ENCODE measurements at regions not wholly inside any gene's neighbourhood (a gene's known extent, or its start where the extent isn't known, plus 50 kb on each side); places are given as distances from the start of the nearest gene placed in this dataset.

- TF ChIP-seq EZH2phosphoT487 (IDR thresholded peaks at IDR 0.05; ENCODE audit: borderline replicate concordance, low read depth, low read length): no peak
- TF ChIP-seq CTCF (conservative IDR thresholded peaks at IDR 0.05; ENCODE audit: low read length): no peak
- Histone ChIP-seq H3K79me2 (ENCODE audit: insufficient read depth, low read depth, low read length) (no peaks in the 10 kb centered on the region), H3K4me2 (ENCODE audit: low read length) (no peak overlapping the region), H3K4me3 (ENCODE audit: low read depth, low read length, poor library complexity, severe bottlenecking) (no peak overlapping the region), H3K27ac (ENCODE audit: low read depth, low read length, poor library complexity, severe bottlenecking) (no peak overlapping the region), H3K9me2 (ENCODE audit: insufficient read depth, low read length) (no peaks in the 10 kb centered on the region), H2AFZ (ENCODE audit: low read length) (no peak overlapping the region), H3K4me1 (ENCODE audit: insufficient read depth, low read length, poor library complexity, severe bottlenecking) (no peaks in the 10 kb centered on the region), H3K9me3 (ENCODE audit: low read length) (no peaks in the 10 kb centered on the region), H4K20me1 (ENCODE audit: insufficient read depth, low read length) (no peaks in the 10 kb centered on the region), H3K36me3 (ENCODE audit: insufficient read depth, low read length) (no peaks in the 10 kb centered on the region)
- POLR2A ChIA-PET: interaction anchor here (1.3 kb wide), 1 partner anchor 9 kb away, joined by 7 read pairs; no protein-coding TSS in a partner anchor
- CTCF ChIA-PET (ENCODE audit: unreplicated experiment): no interaction called here
- intact Hi-C loops (cut with micrococcal nuclease; ENCODE audit: unreplicated experiment): no loop called here
- no peak for DNase-seq (ENCODE audit: low spot score)
- BruUV-seq (replicated peaks): no TSS peak
Measured at GRCh38 chr4:128455480-128455879, 167.9 kb upstream of the PGRMC2 start.

GRCh38 chr4:128454881-128455280, 167.3 kb upstream of the PGRMC2 start:
- TF ChIP-seq EZH2phosphoT487 (IDR thresholded peaks at IDR 0.05; ENCODE audit: borderline replicate concordance, low read depth, low read length) (no peak), CTCF (conservative IDR thresholded peaks at IDR 0.05; ENCODE audit: low read length) (no peak)
- BruUV-seq (replicated peaks): no TSS peak
- H3K4me1 ChIP-seq (ENCODE audit: insufficient read depth, low read length, poor library complexity, severe bottlenecking): no peaks in the 10 kb centered on the region
- no peaks in the 10 kb centered on the region for H3K9me2 ChIP-seq (ENCODE audit: insufficient read depth, low read length)
- CTCF ChIA-PET (ENCODE audit: unreplicated experiment): no interaction called here
- intact Hi-C loops (cut with micrococcal nuclease; ENCODE audit: unreplicated experiment): loop anchor here (1.0 to 5.0 kb wide), 2 partner anchors 354 to 407 kb away; partner anchors contain the start of gene JADE1
- H3K4me3 ChIP-seq (ENCODE audit: low read depth, low read length, poor library complexity, severe bottlenecking): no peak overlapping the region
- H3K36me3 ChIP-seq (ENCODE audit: insufficient read depth, low read length): no peaks in the 10 kb centered on the region
- H2AFZ ChIP-seq (ENCODE audit: low read length): no peak overlapping the region
- POLR2A ChIA-PET: interaction anchor here (1.1 to 1.7 kb wide), 3 partner anchors 10 to 54 kb away, joined by 3 to 7 read pairs (median 4); no protein-coding TSS in a partner anchor
- no peaks in the 10 kb centered on the region for H3K79me2 ChIP-seq (ENCODE audit: insufficient read depth, low read depth, low read length)
- no peak overlapping the region for H3K27ac ChIP-seq (ENCODE audit: low read depth, low read length, poor library complexity, severe bottlenecking)
- H3K4me2 ChIP-seq (ENCODE audit: low read length): no peak overlapping the region
- H3K9me3 ChIP-seq (ENCODE audit: low read length): no peaks in the 10 kb centered on the region
- H4K20me1 ChIP-seq (ENCODE audit: insufficient read depth, low read length): no peaks in the 10 kb centered on the region
- no peak for DNase-seq (ENCODE audit: low spot score)

GRCh38 chr4:128454281-128454871, 166.8 kb upstream of the PGRMC2 start:
- Histone ChIP-seq H3K9me3 (ENCODE audit: low read length) (no peaks in the 10 kb centered on the region), H3K4me3 (ENCODE audit: low read depth, low read length, poor library complexity, severe bottlenecking) (no peak overlapping the region), H2AFZ (ENCODE audit: low read length) (no peak overlapping the region), H3K9me2 (ENCODE audit: insufficient read depth, low read length) (no peaks in the 10 kb centered on the region), H3K27ac (ENCODE audit: low read depth, low read length, poor library complexity, severe bottlenecking) (no peak overlapping the region), H3K79me2 (ENCODE audit: insufficient read depth, low read depth, low read length) (no peaks in the 10 kb centered on the region), H3K36me3 (ENCODE audit: insufficient read depth, low read length) (no peaks in the 10 kb centered on the region), H4K20me1 (ENCODE audit: insufficient read depth, low read length) (no peaks in the 10 kb centered on the region), H3K4me1 (ENCODE audit: insufficient read depth, low read length, poor library complexity, severe bottlenecking) (no peaks in the 10 kb centered on the region), H3K4me2 (ENCODE audit: low read length) (no peak overlapping the region; the same call in 1 of the 2 replicates)
- TF ChIP-seq EZH2phosphoT487 (IDR thresholded peaks at IDR 0.05; ENCODE audit: borderline replicate concordance, low read depth, low read length) (no peak), CTCF (conservative IDR thresholded peaks at IDR 0.05; ENCODE audit: low read length) (peak; percentile 80)
- intact Hi-C loops (cut with micrococcal nuclease; ENCODE audit: unreplicated experiment): loop anchor here (1.0 to 5.0 kb wide), 2 partner anchors 355 to 408 kb away; partner anchors contain the start of gene JADE1
- no TSS peak for BruUV-seq (replicated peaks)
- peak; percentile 70 for DNase-seq (ENCODE audit: low spot score)
- ChIA-PET CTCF (ENCODE audit: unreplicated experiment) (no interaction called here), POLR2A (interaction anchor here (0.6 to 1.7 kb wide), 5 partner anchors 10 to 55 kb away, joined by 3 to 7 read pairs (median 4); no protein-coding TSS in a partner anchor)
